Activated effector memory CD4-positive, alpha-beta T cell treated with Interleukin-2 at 50 U/mL for 16 hours (primary cell): ENCODE measurements at regions not wholly inside any gene's neighbourhood (a gene's known extent, or its start where the extent isn't known, plus 50 kb on each side); places are given as distances from the start of the nearest gene placed in this dataset.

Source experiments
- DNase-seq: peaks from one replicate; pipeline ENCODE4 v3.0.0-alpha.2; 2020

DNA sequence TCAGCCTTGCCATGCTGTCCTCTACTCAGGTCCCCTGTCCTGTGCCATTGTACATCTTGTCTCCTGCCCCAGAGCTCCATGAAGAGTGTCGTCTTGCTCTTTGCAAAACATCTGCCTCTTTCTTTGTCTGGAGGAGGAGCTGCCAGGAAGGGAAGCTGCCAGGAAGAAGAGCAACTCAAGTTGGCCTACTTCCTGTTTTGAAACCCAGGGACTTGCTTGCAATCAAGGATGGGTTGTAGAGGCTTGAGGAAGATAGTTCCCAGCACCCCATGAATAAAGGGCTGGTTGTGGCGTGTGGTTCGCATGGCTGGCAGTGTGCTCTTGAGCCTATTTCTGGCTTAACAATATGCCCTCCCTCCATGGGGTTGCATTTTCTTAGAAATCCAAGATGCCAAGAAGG is 53.0 kb upstream of the CPEB4 start:
- no peak for DNase-seq

DNA sequence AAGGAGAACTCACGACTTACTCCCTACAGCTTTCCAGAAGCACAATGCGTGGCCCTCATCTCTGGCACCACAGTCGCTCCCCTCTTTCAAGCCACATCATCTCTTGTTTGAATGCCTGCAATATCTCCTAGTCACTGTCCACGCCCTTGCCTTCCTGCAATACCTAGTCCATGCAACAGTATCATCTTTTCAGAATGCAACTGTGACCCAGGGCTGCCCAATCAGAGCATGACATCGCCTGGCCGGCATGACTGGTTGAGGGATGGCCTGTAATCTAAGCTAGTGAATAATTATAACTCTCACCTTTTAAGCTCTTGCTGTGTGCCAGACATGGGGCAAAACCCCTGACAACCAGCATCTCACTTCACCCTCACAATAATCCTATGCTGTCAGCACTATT is 52.5 kb upstream of the CPEB4 start:
- no peak for DNase-seq

DNA sequence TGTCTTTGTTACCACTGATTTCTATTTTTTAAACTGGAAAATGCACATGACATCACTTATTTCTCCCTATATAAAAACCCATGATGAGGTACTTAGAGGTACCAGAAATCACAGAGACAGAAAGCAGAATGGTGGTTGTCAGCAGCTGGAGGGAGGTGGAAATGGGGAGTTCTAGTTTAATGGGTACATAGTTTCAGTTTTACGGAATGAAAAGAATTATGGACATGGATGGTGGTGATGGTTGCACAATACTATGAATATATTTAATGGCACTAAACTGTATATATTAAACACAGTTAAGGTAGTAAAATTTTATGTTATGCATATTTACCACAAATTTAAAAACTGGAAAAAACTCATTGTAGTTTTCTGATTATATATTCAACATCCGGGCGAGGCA is 50.5 kb upstream of the CPEB4 start:
- DNase-seq: no peak
